Body of pancreas (tissue), 4 donors: ENCODE measurements at regions not wholly inside any gene's neighbourhood (a gene's known extent, or its start where the extent isn't known, plus 50 kb on each side); places are given as distances from the start of the nearest gene placed in this dataset.

Source experiments
- ATAC-seq: fragments of 150-250 bp; one replicate; pipeline ENCODE4 v1.9.1; 2016
- DNase-seq, 4 donors: peaks; one replicate each; pipeline ENCODE4 v3.0.0-alpha.2; 2019
- H3K27ac ChIP-seq, 4 donors: fragments of 200-600 bp; sonication (generic); 1 replicate in 3 of 4; 2 replicates in 1 of 4; pipeline versions ENCODE4 v1.5.1 to v1.6.1; 2016 to 2019; ENCODE audit warnings: mild to moderate bottlenecking in 1 of 4, mixed read lengths in 1 of 4, moderate library complexity in 1 of 4
- H3K27me3 ChIP-seq, 2 donors: fragments of 200-600 bp; sonication (generic); one replicate each; pipeline ENCODE4 v1.6.0; 2016; ENCODE audit warnings: mild to moderate bottlenecking in 1 of 2
- H3K36me3 ChIP-seq, 2 donors: fragments of 200-600 bp; sonication (generic); replicated peaks in 1 of 2; 2 replicates each; pipeline ENCODE4 v1.5.1; 2016; ENCODE audit warnings: low read depth in 2 of 2; ENCODE audit not compliant: insufficient read depth in 1 of 2
- H3K4me1 ChIP-seq: fragments of 200-600 bp; sonication (generic); one replicate; pipeline ENCODE4 v1.6.0; 2016
- H3K4me3 ChIP-seq, 2 donors: fragments of 200-600 bp; sonication (generic); 1 replicate in 1 of 2; 2 replicates in 1 of 2; pipeline ENCODE4 v1.5.1; 2016 to 2019
- H3K9me3 ChIP-seq, 3 donors: fragments of 200-600 bp; sonication (generic); 1 replicate in 2 of 3; 2 replicates in 1 of 3; pipeline ENCODE4 v1.5.1; 2016
- CTCF ChIP-seq, 7 experiments: fragments of 450-650 bp in 4 of 7; fragments of 200-600 bp in 3 of 7; sonication (generic) in 3 of 7; IDR thresholded peaks; one replicate each; pipeline ENCODE4 v1.5.1; 2016 to 2019; ENCODE audit warnings: antibody characterized with exemption in 7 of 7
- POLR2A ChIP-seq, 3 donors: fragments of 450-650 bp; IDR thresholded peaks; one replicate each; pipeline ENCODE4 v1.6.1; 2016; ENCODE audit warnings: antibody characterized with exemption in 3 of 3, mild to moderate bottlenecking in 2 of 3
- WGBS, 2 donors: methylation state at CpG; one replicate each; pipeline ENCODE4 v1.1.5; 2017; 5-methylcytosine and 5-hydroxymethylcytosine counted together
- intact Hi-C: fragments of 100-400 bp; cut with DNase I; formaldehyde crosslinking; loops from one replicate; pipeline ENCODE4 v1.15.1; 2023

DNA sequence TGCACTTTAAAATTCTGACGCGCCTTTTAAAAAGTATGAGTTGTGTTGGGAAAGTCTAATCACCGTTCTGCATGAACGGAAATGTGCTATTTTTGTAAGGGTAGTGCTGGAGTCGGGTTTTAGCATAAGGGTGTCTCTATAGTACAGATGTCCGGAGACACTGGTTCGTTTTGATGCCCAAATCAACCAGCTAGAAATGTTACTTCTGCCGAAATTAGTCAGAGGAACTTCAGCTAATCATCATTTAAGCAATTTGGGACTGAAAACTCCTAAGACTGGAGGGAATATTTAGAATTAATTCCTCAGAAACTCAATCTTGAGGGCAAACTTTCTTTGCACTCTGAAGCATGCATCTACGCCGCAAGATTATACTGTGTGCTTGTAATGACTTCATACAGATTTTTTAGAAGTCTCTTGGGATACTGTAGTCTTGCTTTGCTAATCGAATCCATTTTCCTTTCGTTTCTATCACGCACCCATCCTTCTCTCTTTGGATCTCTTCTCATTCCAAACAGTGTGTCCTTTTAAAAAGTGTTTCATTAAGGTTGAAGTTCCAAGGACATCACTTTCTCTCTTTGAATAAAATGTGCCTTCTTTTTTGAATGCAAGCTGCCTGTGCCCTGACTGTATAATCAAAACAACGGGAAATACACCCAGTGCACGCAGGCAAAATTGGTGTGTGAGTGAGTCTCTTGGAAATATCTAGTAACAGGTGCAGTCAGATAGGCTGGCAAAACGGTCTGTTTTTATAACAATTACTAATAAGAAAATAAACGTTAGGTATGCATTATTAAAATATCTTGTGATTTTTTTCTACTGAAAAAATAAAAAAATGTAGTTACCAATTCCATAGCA lies 270.9 kb upstream of the TCF4 start:
- ATAC-seq: no peak
- no peak overlapping the region for H3K27ac ChIP-seq
- H3K4me1 ChIP-seq: peaks cover 2% of the 10 kb centered on the region
- no peak for TF ChIP-seq POLR2A (IDR thresholded peaks at IDR 0.05)
- TF ChIP-seq CTCF (IDR thresholded peaks at IDR 0.05): no peak
- intact Hi-C loops: no loop called here
- 69 to 75% methylated on average over 17 of the region's 17 CpGs for WGBS, 2 donors
- DNase-seq: no peak
- H3K9me3 ChIP-seq: no peaks in the 10 kb centered on the region
- H3K36me3 ChIP-seq: no peaks in the 10 kb centered on the region
- H3K27me3 ChIP-seq: no peaks in the 10 kb centered on the region
- H3K4me3 ChIP-seq: no peak overlapping the region

DNA sequence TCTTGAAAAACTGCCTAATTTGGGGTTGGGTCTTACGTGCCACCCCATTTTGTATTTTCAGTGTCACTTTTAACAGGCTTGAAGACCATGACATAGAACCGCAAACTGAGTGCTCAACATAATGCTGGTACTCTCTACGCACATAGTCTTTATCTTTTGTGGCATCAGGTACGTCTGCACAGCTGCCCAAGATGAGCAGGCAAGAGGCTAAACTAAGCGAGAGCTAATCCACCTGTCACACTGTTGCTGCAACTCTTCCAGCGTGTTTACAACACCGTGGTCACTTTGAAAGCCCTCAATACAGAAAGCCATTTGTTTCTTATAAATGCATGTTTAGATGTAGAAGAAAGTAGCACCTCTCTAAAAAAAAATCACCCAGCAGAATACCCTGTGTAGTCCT lies 270.0 kb upstream of the TCF4 start:
- ATAC-seq: no peak
- TF ChIP-seq CTCF (IDR thresholded peaks at IDR 0.05) (no peak), POLR2A (IDR thresholded peaks at IDR 0.05) (no peak)
- no peak overlapping the region for H3K4me3 ChIP-seq
- WGBS, 2 donors: 79 to 82% methylated on average over 7 of the region's 7 CpGs
- no peaks in the 10 kb centered on the region for H3K36me3 ChIP-seq
- H3K27ac ChIP-seq: no peak overlapping the region
- H3K27me3 ChIP-seq: no peaks in the 10 kb centered on the region
- H3K4me1 ChIP-seq: no peaks in the 10 kb centered on the region
- H3K9me3 ChIP-seq: no peaks in the 10 kb centered on the region
- DNase-seq: no peak
- intact Hi-C loops: no loop called here

DNA sequence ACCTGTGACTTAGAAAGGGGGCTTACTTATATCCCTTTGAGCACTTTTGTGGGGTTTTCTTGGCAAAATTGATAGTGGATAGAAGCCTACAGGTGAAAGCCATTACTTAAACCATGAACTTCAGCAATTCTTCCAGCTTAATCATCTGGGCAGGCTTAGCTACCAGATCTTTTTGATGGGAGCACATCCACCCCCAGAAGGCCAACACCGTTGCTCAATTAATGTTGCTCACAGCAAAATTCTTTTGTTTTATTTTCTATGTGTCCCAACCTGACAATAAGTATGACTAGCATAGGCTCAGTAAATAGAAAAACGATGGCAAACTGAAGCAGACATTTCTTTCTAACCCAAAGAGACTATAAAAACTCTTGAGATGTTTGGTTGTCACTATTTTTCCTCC lies 269.4 kb upstream of the TCF4 start:
- no peak overlapping the region for H3K27ac ChIP-seq
- WGBS, 2 donors: 74 to 77% methylated on average over 2 of the region's 2 CpGs
- no peak overlapping the region for H3K4me3 ChIP-seq
- intact Hi-C loops: no loop called here
- TF ChIP-seq CTCF (IDR thresholded peaks at IDR 0.05): no peak
- no peak for TF ChIP-seq POLR2A (IDR thresholded peaks at IDR 0.05)
- no peaks in the 10 kb centered on the region for H3K36me3 ChIP-seq
- no peak for ATAC-seq
- no peak for DNase-seq
- no peaks in the 10 kb centered on the region for H3K4me1 ChIP-seq
- no peaks in the 10 kb centered on the region for H3K27me3 ChIP-seq
- H3K9me3 ChIP-seq: no peaks in the 10 kb centered on the region

DNA sequence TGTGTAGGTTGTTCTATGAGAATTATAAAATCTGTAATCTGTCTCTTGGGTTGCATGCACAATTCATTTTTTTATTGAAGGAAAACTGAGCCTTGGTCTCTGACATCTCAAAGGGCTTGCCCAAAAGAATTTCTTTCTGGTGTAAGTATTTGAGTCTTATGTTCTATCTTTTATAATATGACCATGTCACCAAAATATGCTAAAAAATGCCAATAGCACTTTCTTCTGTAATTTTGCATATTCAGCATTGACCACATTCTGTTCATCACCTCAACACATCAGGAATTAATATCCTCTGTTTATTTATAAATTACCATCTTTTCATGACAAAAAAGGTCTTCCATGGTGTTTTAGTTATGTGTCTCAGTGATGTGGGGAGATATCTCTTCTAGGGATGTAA lies 268.7 kb upstream of the TCF4 start:
- intact Hi-C loops: no loop called here
- DNase-seq: no peak
- Histone ChIP-seq H3K4me1 (no peaks in the 10 kb centered on the region), H3K27ac (no peak overlapping the region), H3K36me3 (no peaks in the 10 kb centered on the region), H3K9me3 (no peaks in the 10 kb centered on the region), H3K4me3 (no peak overlapping the region), H3K27me3 (no peaks in the 10 kb centered on the region)
- ATAC-seq: no peak
- TF ChIP-seq CTCF (IDR thresholded peaks at IDR 0.05) (no peak), POLR2A (IDR thresholded peaks at IDR 0.05) (no peak)

DNA sequence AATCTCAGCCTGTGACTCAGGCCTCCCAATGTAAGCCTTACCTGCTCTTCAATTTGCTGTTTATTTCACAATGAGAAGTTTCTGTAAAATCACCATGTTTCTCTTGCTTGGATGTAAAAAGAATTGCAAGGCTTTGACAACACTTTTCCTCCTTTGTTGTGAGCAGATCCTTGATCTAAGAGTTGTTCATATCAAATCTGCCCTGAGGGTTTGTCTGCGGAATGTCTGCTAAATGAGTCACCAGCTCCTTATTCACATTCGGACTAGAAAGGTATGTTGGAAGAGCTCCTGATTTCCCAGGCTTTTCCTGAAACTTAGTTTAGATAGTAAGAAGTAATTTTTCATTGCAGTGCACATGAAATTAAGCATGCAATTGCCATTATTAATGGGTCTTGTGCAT lies 268.2 kb upstream of the TCF4 start:
- no peaks in the 10 kb centered on the region for H3K9me3 ChIP-seq

More for the DNA sequence above, 268.2 kb upstream of the TCF4 start:
- ATAC-seq (no peak), DNase-seq (no peak)
- no peak for TF ChIP-seq POLR2A (IDR thresholded peaks at IDR 0.05)
- no peak for TF ChIP-seq CTCF (IDR thresholded peaks at IDR 0.05)
- Histone ChIP-seq H3K27ac (no peak overlapping the region), H3K4me1 (no peaks in the 10 kb centered on the region), H3K36me3 (no peaks in the 10 kb centered on the region), H3K27me3 (no peaks in the 10 kb centered on the region), H3K4me3 (no peak overlapping the region)
- intact Hi-C loops: no loop called here
- WGBS, 2 donors: 86 to 89% methylated on average over 2 of the region's 2 CpGs
